Spleen (tissue), 11 donors: ENCODE measurements at regions not wholly inside any gene's neighbourhood (a gene's known extent, or its start where the extent isn't known, plus 50 kb on each side); places are given as distances from the start of the nearest gene placed in this dataset.

Source experiments
- DNase-seq: peaks from one replicate; pipeline ENCODE4 v3.0.0-alpha.2; 2020
- H3K27ac ChIP-seq, 8 donors: fragments of 200-600 bp; sonication (generic) in 7 of 8; 1 replicate in 4 of 8; 2 replicates in 4 of 8; pipeline versions ENCODE4 v1.5.0 to v1.8.0; 2016 to 2021; ENCODE audit warnings: inconsistent platforms in 4 of 8, mild to moderate bottlenecking in 4 of 8, moderate library complexity in 1 of 8
- H3K27me3 ChIP-seq, 7 donors: fragments of 200-600 bp; sonication (generic) in 6 of 7; replicated peaks in 1 of 7; 1 replicate in 4 of 7; 2 replicates in 3 of 7; pipeline versions ENCODE4 v1.5.0 to v1.8.0; 2016 to 2021; ENCODE audit warnings: inconsistent platforms in 3 of 7, mild to moderate bottlenecking in 1 of 7
- H3K36me3 ChIP-seq, 6 donors: fragments of 200-600 bp; sonication (generic) in 5 of 6; 1 replicate in 4 of 6; 2 replicates in 2 of 6; pipeline versions ENCODE4 v1.5.0 to v1.8.0; 2016 to 2021; ENCODE audit warnings: inconsistent platforms in 2 of 6
- H3K4me1 ChIP-seq, 6 donors: fragments of 200-600 bp; sonication (generic) in 5 of 6; 1 replicate in 3 of 6; 2 replicates in 3 of 6; pipeline versions ENCODE4 v1.5.0 to v1.8.0; 2016 to 2021; ENCODE audit warnings: inconsistent platforms in 3 of 6
- H3K4me3 ChIP-seq, 8 donors: fragments of 200-600 bp; sonication (generic) in 7 of 8; 1 replicate in 4 of 8; 2 replicates in 4 of 8; pipeline versions ENCODE4 v1.5.0 to v1.8.0; 2016 to 2021; ENCODE audit warnings: inconsistent platforms in 4 of 8, mild to moderate bottlenecking in 4 of 8, moderate library complexity in 2 of 8
- H3K9me3 ChIP-seq, 8 donors: fragments of 200-600 bp; sonication (generic) in 7 of 8; 1 replicate in 4 of 8; 2 replicates in 4 of 8; pipeline versions ENCODE4 v1.5.0 to v1.8.0; 2016 to 2021; ENCODE audit warnings: inconsistent platforms in 4 of 8
- POLR2A ChIP-seq, 3 donors: fragments of 450-650 bp; IDR thresholded peaks; one replicate each; pipeline ENCODE4 v1.5.1; 2017; ENCODE audit warnings: antibody characterized with exemption in 3 of 3, mild to moderate bottlenecking in 1 of 3
- POLR2AphosphoS5 ChIP-seq, 3 donors: sonication (generic); formaldehyde crosslinking; IDR thresholded peaks; one replicate each; pipeline ENCODE4 v1.5.1; 2017; ENCODE audit warnings: antibody characterized with exemption in 3 of 3
- WGBS, 5 donors: extraction: QIAGEN DNeasy Blood & Tissue Kit in 3 of 5; methylation state at CpG; one replicate each; pipeline versions ENCODE4 v1.1.5 to v1.1.7; 2013 to 2018; 5-methylcytosine and 5-hydroxymethylcytosine counted together
- intact Hi-C: fragments of 100-400 bp; cut with DNase I; formaldehyde crosslinking; loops from one replicate; pipeline ENCODE4 v1.15.0; 2023; ENCODE audit warnings: low total_unique reads
- TF ChIP-seq, protein P1 (sequence below), 11 experiments: fragments of 200-600 bp in 7 of 11; fragments of 450-650 bp in 4 of 11; sonication (generic) in 4 of 11; IDR thresholded peaks in 8 of 11; conservative IDR thresholded peaks in 3 of 11; 1 replicate in 7 of 11; 2 replicates in 4 of 11; pipeline versions ENCODE4 v1.4.0 to v1.8.0; 2016 to 2021; ENCODE audit warnings: antibody characterized with exemption in 11 of 11, inconsistent platforms in 4 of 11, mild to moderate bottlenecking in 1 of 11
- donor health status: healthy with polysubstance abuse.
- donor health status: DM: no; HTN: no; CAD: no; lungs with moderate emphysema.
- donor health status: DM: no; HTN: no; CAD: no.
- donor health status: Bipolar disorder and iron deficiency.
- donor health status: healthy.
- donor health status: DM: no; HTN: no; CAD: no.
- donor health status: DM: yes; HTN: yes; CAD: no.

DNA sequence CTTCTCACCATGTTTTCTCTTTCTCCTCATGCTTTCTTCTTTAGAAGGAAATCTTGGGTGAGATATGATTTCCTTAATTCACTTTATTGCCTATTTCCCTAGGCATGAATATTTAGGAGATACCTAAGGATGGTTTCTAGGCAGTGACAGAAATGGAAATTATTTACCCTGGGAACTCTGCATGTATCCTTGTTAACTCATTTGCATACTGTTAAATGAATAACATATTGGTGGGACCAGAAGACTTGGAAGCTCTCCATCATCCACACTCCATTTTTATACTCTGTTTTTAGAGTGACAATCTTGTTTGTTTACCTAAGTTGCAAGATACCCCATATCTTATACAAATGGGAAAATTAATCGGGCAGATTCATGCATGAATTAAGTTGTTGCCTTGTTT, 285.7 kb downstream of the RNF144B start:
- no peak for DNase-seq
- intact Hi-C loops = no loop called here

DNA sequence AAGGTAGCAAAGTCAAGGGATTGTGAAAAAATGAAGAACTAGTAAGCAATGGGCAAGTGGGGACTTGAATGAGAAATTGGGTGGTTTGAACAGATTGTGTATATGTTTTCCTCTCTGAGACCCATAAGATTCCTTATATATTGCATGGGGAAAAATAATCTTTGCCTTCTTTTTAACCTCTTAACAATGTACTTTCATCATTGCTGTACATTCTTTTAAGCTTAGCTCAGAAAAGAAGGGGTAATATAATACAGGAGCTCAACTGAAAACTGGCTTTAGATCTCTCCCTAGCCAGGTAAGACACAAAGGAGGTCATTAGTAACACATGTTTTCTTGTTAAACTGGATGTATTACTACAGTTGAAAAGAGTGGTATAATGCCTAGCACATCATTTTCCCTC, 287.2 kb downstream of the RNF144B start:
- TF ChIP-seq POLR2AphosphoS5 (IDR thresholded peaks at IDR 0.05) (no peak), POLR2A (IDR thresholded peaks at IDR 0.05) (no peak)
- TF ChIP-seq, protein P1, sequence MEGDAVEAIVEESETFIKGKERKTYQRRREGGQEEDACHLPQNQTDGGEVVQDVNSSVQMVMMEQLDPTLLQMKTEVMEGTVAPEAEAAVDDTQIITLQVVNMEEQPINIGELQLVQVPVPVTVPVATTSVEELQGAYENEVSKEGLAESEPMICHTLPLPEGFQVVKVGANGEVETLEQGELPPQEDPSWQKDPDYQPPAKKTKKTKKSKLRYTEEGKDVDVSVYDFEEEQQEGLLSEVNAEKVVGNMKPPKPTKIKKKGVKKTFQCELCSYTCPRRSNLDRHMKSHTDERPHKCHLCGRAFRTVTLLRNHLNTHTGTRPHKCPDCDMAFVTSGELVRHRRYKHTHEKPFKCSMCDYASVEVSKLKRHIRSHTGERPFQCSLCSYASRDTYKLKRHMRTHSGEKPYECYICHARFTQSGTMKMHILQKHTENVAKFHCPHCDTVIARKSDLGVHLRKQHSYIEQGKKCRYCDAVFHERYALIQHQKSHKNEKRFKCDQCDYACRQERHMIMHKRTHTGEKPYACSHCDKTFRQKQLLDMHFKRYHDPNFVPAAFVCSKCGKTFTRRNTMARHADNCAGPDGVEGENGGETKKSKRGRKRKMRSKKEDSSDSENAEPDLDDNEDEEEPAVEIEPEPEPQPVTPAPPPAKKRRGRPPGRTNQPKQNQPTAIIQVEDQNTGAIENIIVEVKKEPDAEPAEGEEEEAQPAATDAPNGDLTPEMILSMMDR (IDR thresholded peaks at IDR 0.05 in 8 of 11, conservative IDR thresholded peaks at IDR 0.05 in 3 of 11) = no peak
- Histone ChIP-seq H3K4me3 (no peak overlapping the region), H3K27ac (no peak overlapping the region), H3K4me1 (no peaks in the 10 kb centered on the region), H3K27me3 (no peaks in the 10 kb centered on the region), H3K9me3 (peaks cover 0 to 7% (median 0%) of the 10 kb centered on the region in 8 donors), H3K36me3 (no peaks in the 10 kb centered on the region)
- intact Hi-C loops = no loop called here
- DNase-seq = no peak

More for the DNA sequence above, 285.7 kb downstream of the RNF144B start:
- no peak overlapping the region for H3K27ac ChIP-seq
- H3K9me3 ChIP-seq = no peaks in the 10 kb centered on the region
- no peak overlapping the region for H3K4me3 ChIP-seq
- H3K27me3 ChIP-seq = no peaks in the 10 kb centered on the region
- no peaks in the 10 kb centered on the region for H3K4me1 ChIP-seq
- WGBS, 5 donors = 85 to 95% (median 89%) methylated on average over 1 of the region's 1 CpG
- TF ChIP-seq POLR2A (IDR thresholded peaks at IDR 0.05) = no peak
- TF ChIP-seq POLR2AphosphoS5 (IDR thresholded peaks at IDR 0.05) = no peak
- TF ChIP-seq, protein P1 (IDR thresholded peaks at IDR 0.05 in 8 of 11, conservative IDR thresholded peaks at IDR 0.05 in 3 of 11) = no peak
- H3K36me3 ChIP-seq = no peaks in the 10 kb centered on the region

DNA sequence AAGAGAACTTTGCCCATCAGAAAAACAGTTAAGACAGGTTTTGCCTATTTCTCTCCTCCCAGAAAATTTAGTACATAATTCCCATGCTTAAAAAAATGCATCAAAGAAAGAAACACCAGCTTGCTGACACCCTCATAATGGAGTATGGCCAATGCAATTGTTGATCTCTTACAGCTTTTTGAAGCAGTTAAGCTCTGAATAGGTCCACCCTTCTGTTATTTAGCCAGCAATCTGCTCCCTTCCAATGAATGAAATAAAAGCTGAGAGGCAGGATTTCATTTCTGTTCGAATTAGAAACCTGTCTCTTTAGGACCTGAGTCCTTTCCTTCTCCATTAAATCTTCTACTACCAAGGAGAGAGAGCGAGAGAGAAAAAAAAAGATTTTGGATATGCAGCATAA, 288.7 kb downstream of the RNF144B start:
- 27 to 61% (median 56%) methylated on average over 2 of the region's 2 CpGs for WGBS, 5 donors
- Histone ChIP-seq H3K27me3 (no peaks in the 10 kb centered on the region), H3K4me1 (no peaks in the 10 kb centered on the region), H3K4me3 (no peak overlapping the region), H3K36me3 (no peaks in the 10 kb centered on the region), H3K9me3 (peaks cover 0 to 7% (median 0%) of the 10 kb centered on the region in 8 donors), H3K27ac (no peak overlapping the region)
- no peak for DNase-seq
- intact Hi-C loops = no loop called here
- TF ChIP-seq, protein P1 (IDR thresholded peaks at IDR 0.05 in 8 of 11, conservative IDR thresholded peaks at IDR 0.05 in 3 of 11) = no peak
- TF ChIP-seq POLR2AphosphoS5 (IDR thresholded peaks at IDR 0.05) (no peak), POLR2A (IDR thresholded peaks at IDR 0.05) (no peak)

DNA sequence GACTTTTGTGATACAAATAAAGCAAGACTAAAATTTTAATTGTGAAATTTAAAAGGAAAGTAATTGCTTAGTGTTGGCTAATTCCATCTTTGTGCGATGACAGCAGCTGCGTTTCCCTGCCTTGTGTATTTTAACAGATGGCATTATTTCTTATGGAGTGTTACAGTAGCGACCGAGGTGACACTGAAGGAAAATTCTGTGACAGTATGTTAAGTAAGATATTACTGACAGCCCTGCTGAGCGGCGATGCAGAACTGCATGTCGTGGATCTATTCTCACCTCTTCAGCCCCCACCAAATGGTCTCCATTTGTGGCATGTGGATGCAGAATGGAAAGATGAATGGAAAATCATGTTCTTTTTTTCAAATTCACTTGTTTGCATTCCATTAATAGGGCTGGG, 289.4 kb downstream of the RNF144B start:
- Histone ChIP-seq H3K4me1 (no peaks in the 10 kb centered on the region), H3K9me3 (peaks cover 0 to 7% (median 0%) of the 10 kb centered on the region in 8 donors), H3K27ac (no peak overlapping the region), H3K4me3 (no peak overlapping the region), H3K27me3 (no peaks in the 10 kb centered on the region), H3K36me3 (no peaks in the 10 kb centered on the region)
- 87 to 94% (median 89%) methylated on average over 7 of the region's 7 CpGs for WGBS, 5 donors
- TF ChIP-seq POLR2AphosphoS5 (IDR thresholded peaks at IDR 0.05) (no peak), POLR2A (IDR thresholded peaks at IDR 0.05) (no peak)
- TF ChIP-seq, protein P1 (IDR thresholded peaks at IDR 0.05 in 8 of 11, conservative IDR thresholded peaks at IDR 0.05 in 3 of 11) = no peak
- no peak for DNase-seq
- intact Hi-C loops = no loop called here
